Transverse colon (tissue), 4 donors: ENCODE measurements at regions not wholly inside any gene's neighbourhood (a gene's known extent, or its start where the extent isn't known, plus 50 kb on each side); places are given as distances from the start of the nearest gene placed in this dataset.
"Not testable (repeated sequence)": the region's sequence is repeated elsewhere in the genome, so short reads cannot be mapped to it uniquely, and the experiment has no call there.

Source experiments
- DNase-seq: peaks from one replicate; pipeline ENCODE4 v3.0.0-alpha.2; 2019
- H3K27ac ChIP-seq, 4 donors: fragments of 200-600 bp; sonication (generic); 2 replicates each; pipeline ENCODE4 v1.5.1; 2016 to 2018; ENCODE audit warnings: inconsistent platforms in 4 of 4
- H3K27me3 ChIP-seq: fragments of 200-600 bp; sonication (generic); 2 replicates; pipeline ENCODE4 v1.5.1; 2017; ENCODE audit warnings: inconsistent platforms
- H3K36me3 ChIP-seq, 4 donors: fragments of 200-600 bp; sonication (generic); 2 replicates each; pipeline ENCODE4 v1.5.1; 2017 to 2019; ENCODE audit warnings: inconsistent platforms in 4 of 4
- H3K4me1 ChIP-seq, 4 donors: fragments of 200-600 bp; sonication (generic); 2 replicates each; pipeline ENCODE4 v1.5.1; 2017 to 2020; ENCODE audit warnings: inconsistent platforms in 4 of 4
- H3K4me3 ChIP-seq, 4 donors: fragments of 200-600 bp; sonication (generic); 1 replicate in 1 of 4; 2 replicates in 3 of 4; pipeline versions ENCODE4 v1.5.1 to v1.6.1; 2017 to 2019; ENCODE audit warnings: inconsistent platforms in 4 of 4
- H3K9me3 ChIP-seq, 2 donors: fragments of 200-600 bp; sonication (generic); 2 replicates each; pipeline ENCODE4 v1.5.1; 2017 to 2019; ENCODE audit warnings: inconsistent platforms in 2 of 2
- CTCF ChIP-seq, 5 experiments: fragments of 200-600 bp in 3 of 5; fragments of 450-650 bp in 2 of 5; sonication (generic) in 3 of 5; IDR thresholded peaks; 1 replicate in 2 of 5; 2 replicates in 3 of 5; pipeline ENCODE4 v1.5.1; 2016 to 2017; ENCODE audit warnings: antibody characterized with exemption in 5 of 5, inconsistent platforms in 3 of 5, mild to moderate bottlenecking in 2 of 5, moderate library complexity in 1 of 5
- EP300 ChIP-seq: sonication (generic); formaldehyde crosslinking; IDR thresholded peaks from one replicate; pipeline ENCODE4 v1.6.1; 2017; ENCODE audit warnings: antibody characterized with exemption, low read depth
- POLR2A ChIP-seq: fragments of 450-650 bp; IDR thresholded peaks from one replicate; pipeline ENCODE4 v1.6.1; 2016; ENCODE audit warnings: antibody characterized with exemption, mild to moderate bottlenecking, moderate library complexity
- POLR2AphosphoS5 ChIP-seq, 3 donors: sonication (generic); formaldehyde crosslinking; IDR thresholded peaks; one replicate each; pipeline ENCODE4 v1.6.1; 2016; ENCODE audit warnings: antibody characterized with exemption in 3 of 3
- WGBS, 2 donors: methylation state at CpG; one replicate each; pipeline ENCODE4 v1.1.5; 2018; ENCODE audit warnings: low coverage in 1 of 2; 5-methylcytosine and 5-hydroxymethylcytosine counted together
- in situ Hi-C, 4 donors: fragments of 200-750 bp; cut with MboI; loops; one replicate each; pipeline versions ENCODE4 v1.15.0 to v1.15.1; 2017; ENCODE audit warnings: low sequenced_read_pairs in 3 of 4, low pct_ligation_motif_present in 1 of 4, low pct_unique_long_range_greater_than_20kb in 1 of 4
- intact Hi-C: fragments of 100-400 bp; cut with DNase I; formaldehyde crosslinking; loops from one replicate; pipeline ENCODE4 v1.15.1; 2023; ENCODE audit warnings: low total_unique reads

DNA sequence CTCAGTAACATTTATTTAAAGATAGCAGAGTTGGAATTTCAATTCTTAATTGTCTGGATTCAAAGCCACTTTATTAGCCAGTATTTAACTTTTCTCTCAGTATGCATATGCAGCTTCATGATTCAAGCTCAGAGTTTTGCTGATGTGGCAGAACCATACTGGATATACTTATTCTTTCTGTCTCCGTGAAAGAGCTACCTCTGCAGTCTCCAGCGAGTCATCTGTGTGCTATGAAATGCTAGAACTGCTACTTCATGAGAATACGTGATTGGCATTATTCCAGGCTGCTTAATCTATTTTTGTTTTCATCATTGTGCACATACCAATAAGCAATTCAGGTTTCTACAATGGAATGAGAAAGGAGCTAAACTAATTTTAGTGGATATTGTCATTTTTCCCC, 743.7 kb downstream of the C4orf33 start:
- no peaks in the 10 kb centered on the region for H3K27me3 ChIP-seq
- H3K27ac ChIP-seq, result no peak overlapping the region
- DNase-seq, result no peak
- H3K4me1 ChIP-seq, result no peaks in the 10 kb centered on the region
- H3K9me3 ChIP-seq, result peaks cover 0 to 3% of the 10 kb centered on the region in 2 donors
- intact Hi-C loops, result no loop called here
- 64 to 67% methylated on average over 3 of the region's 3 CpGs for WGBS, 2 donors
- no peak for TF ChIP-seq POLR2AphosphoS5 (IDR thresholded peaks at IDR 0.05)
- no peak for TF ChIP-seq CTCF (IDR thresholded peaks at IDR 0.05)
- no peak for TF ChIP-seq POLR2A
- TF ChIP-seq EP300, result no peak
- H3K4me3 ChIP-seq, result no peak overlapping the region
- in situ Hi-C loops, result no loop called here
- no peaks in the 10 kb centered on the region for H3K36me3 ChIP-seq

- no peak for TF ChIP-seq EP300
- no peak for TF ChIP-seq CTCF (IDR thresholded peaks at IDR 0.05)
- no peak for TF ChIP-seq POLR2AphosphoS5 (IDR thresholded peaks at IDR 0.05)
- no peak for TF ChIP-seq POLR2A
- Histone ChIP-seq H3K36me3 (no peaks in the 10 kb centered on the region), H3K4me1 (no peaks in the 10 kb centered on the region), H3K27me3 (no peaks in the 10 kb centered on the region), H3K9me3 (peaks cover 0 to 3% of the 10 kb centered on the region in 2 donors), H3K27ac (no peak overlapping the region), H3K4me3 (no peak overlapping the region)
- no peak for DNase-seq
- intact Hi-C loops, result no loop called here
- 64 to 68% methylated on average over 4 of the region's 4 CpGs for WGBS, 2 donors
- in situ Hi-C loops, result no loop called here
Measured at GRCh38 chr4:129842096-129842495, 746.1 kb downstream of the C4orf33 start.

DNA sequence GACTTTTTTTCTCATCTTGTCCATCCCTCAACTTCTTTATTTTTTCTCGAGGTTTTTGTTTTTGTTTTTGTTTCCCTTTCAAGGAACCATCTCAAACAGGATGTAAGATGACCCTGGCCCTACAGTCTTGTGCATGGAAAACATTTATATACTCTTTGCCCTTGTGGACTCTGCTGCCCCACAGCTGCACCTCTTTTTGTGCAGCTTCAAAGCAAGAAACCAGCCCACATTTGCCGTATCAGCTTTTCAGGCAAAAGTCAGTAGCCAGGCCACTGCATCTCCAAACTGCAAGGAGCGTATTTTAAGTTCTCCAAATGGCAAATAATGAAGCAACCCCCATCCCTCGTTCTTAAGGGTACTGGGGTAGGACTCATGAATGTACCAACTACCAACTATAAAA, 756.5 kb downstream of the C4orf33 start:
- Histone ChIP-seq H3K27me3 (no peaks in the 10 kb centered on the region), H3K36me3 (no peaks in the 10 kb centered on the region), H3K9me3 (no peaks in the 10 kb centered on the region), H3K4me3 (no peak overlapping the region), H3K4me1 (no peaks in the 10 kb centered on the region), H3K27ac (no peak overlapping the region)
- in situ Hi-C loops (no loop called here), intact Hi-C loops (no loop called here)
- WGBS, 2 donors, result 56 to 58% methylated on average over 2 to 4 of the region's 4 CpGs
- TF ChIP-seq EP300, result no peak
- no peak for TF ChIP-seq CTCF (IDR thresholded peaks at IDR 0.05)
- TF ChIP-seq POLR2AphosphoS5 (IDR thresholded peaks at IDR 0.05), result no peak
- no peak for TF ChIP-seq POLR2A
- no peak for DNase-seq

DNA sequence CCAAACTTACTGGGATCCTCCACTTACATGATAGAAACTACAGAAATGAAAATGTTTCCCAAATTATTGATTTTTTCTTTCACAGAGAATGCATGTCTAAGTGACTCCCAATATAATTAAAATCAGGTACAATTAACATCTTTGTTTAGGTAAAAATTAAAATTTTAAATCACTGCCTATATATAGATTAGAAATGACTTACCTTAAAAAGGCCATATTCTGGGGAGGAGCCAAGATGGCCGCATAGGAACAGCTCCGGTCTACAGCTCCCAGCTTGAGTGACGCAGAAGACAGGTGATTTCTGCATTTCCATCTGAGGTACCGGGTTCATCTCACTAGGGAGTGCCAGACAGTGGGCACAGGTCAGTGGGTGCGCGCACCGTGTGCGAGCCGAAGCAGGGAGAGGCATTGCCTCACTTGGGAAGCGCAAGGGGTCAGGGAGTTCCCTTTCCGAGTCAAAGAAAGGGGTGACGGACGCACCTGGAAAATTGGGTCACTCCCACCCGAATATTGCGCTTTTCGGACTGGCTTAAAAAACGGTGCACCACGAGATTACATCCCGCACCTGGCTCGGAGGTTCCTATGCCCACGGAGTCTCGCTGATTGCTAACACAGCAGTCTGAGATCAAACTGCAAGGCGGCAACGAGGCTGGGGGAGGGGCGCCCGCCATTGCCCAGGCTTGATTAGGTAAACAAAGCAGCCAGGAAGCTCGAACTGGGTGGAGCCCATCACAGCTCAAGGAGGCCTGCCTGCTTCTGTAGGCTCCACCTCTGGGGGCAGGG, 757.9 kb downstream of the C4orf33 start:
- 82 to 89% methylated on average over 2 to 27 of the region's 27 CpGs for WGBS, 2 donors
- H3K4me1 ChIP-seq, DNase-seq, H3K27ac ChIP-seq, H3K9me3 ChIP-seq, H3K36me3 ChIP-seq, H3K27me3 ChIP-seq, H3K4me3 ChIP-seq, in situ Hi-C loops, intact Hi-C loops: not testable (repeated sequence)

GRCh38 chr4:129862461-129862860, 766.5 kb downstream of the C4orf33 start:
- Histone ChIP-seq H3K36me3 (no peaks in the 10 kb centered on the region), H3K9me3 (no peaks in the 10 kb centered on the region), H3K4me3 (no peak overlapping the region), H3K27me3 (no peaks in the 10 kb centered on the region), H3K4me1 (no peaks in the 10 kb centered on the region), H3K27ac (no peak overlapping the region)
- no peak for DNase-seq
- 90 to 100% methylated on average over 1 of the region's 1 CpG for WGBS, 2 donors
- TF ChIP-seq CTCF (IDR thresholded peaks at IDR 0.05), result no peak
- no peak for TF ChIP-seq POLR2A
- no peak for TF ChIP-seq EP300
- intact Hi-C loops (no loop called here), in situ Hi-C loops (no loop called here)
